Sigmoid colon (tissue), 6 donors: ENCODE measurements at regions not wholly inside any gene's neighbourhood (a gene's known extent, or its start where the extent isn't known, plus 50 kb on each side); places are given as distances from the start of the nearest gene placed in this dataset.

ENCODE experiments used
- DNase-seq: peaks from one replicate; pipeline ENCODE4 v3.0.0-alpha.2; 2019
- H3K27ac ChIP-seq, 4 donors: fragments of 200-600 bp; sonication (generic); one replicate each; pipeline ENCODE4 v1.5.1; 2016 to 2019; ENCODE audit warnings: mild to moderate bottlenecking in 1 of 4
- H3K27me3 ChIP-seq, 3 donors: fragments of 200-600 bp; sonication (generic); one replicate each; pipeline ENCODE4 v1.5.1; 2019; ENCODE audit warnings: mild to moderate bottlenecking in 1 of 3
- H3K36me3 ChIP-seq, 4 donors: fragments of 200-600 bp; sonication (generic); one replicate each; pipeline ENCODE4 v1.5.1; 2016 to 2019
- H3K4me1 ChIP-seq, 4 donors: fragments of 200-600 bp; sonication (generic); one replicate each; pipeline ENCODE4 v1.5.1; 2017 to 2019
- H3K4me3 ChIP-seq, 4 donors: fragments of 200-600 bp; sonication (generic); one replicate each; pipeline ENCODE4 v1.5.1; 2017 to 2019; ENCODE audit warnings: mild to moderate bottlenecking in 2 of 4, moderate library complexity in 1 of 4
- H3K9me3 ChIP-seq, 4 donors: fragments of 200-600 bp in 3 of 4; sonication (generic) in 3 of 4; one replicate each; pipeline versions ENCODE4 v1.5.1 to v1.6.1; 2013 to 2019
- CTCF ChIP-seq, 4 experiments: fragments of 450-650 bp in 3 of 4; fragments of 200-600 bp in 1 of 4; IDR thresholded peaks; one replicate each; pipeline ENCODE4 v1.5.1; 2016 to 2019; ENCODE audit warnings: antibody characterized with exemption in 4 of 4, mild to moderate bottlenecking in 3 of 4, moderate library complexity in 2 of 4
- EP300 ChIP-seq, 4 donors: sonication (generic); formaldehyde crosslinking; IDR thresholded peaks; one replicate each; pipeline ENCODE4 v1.6.1; 2017; ENCODE audit warnings: antibody characterized with exemption in 4 of 4
- POLR2A ChIP-seq, 2 donors: fragments of 450-650 bp; IDR thresholded peaks; one replicate each; pipeline ENCODE4 v1.6.1; 2016; ENCODE audit warnings: antibody characterized with exemption in 2 of 2, mild to moderate bottlenecking in 2 of 2, moderate library complexity in 2 of 2
- POLR2AphosphoS5 ChIP-seq, 4 donors: sonication (generic); formaldehyde crosslinking; IDR thresholded peaks; one replicate each; pipeline ENCODE4 v1.6.1; 2017; ENCODE audit warnings: antibody characterized with exemption in 4 of 4
- WGBS, 2 donors: extraction: QIAGEN DNeasy Blood & Tissue Kit; methylation state at CpG; one replicate each; pipeline ENCODE4 v1.1.7; 2013; 5-methylcytosine and 5-hydroxymethylcytosine counted together
- intact Hi-C: fragments of 100-400 bp; cut with DNase I; formaldehyde crosslinking; loops from one replicate; pipeline ENCODE4 v1.15.1; 2023
- donor health status: healthy with polysubstance abuse.
- donor health status: healthy.

- Histone ChIP-seq H3K36me3 (no peaks in the 10 kb centered on the region), H3K4me1 (no peaks in the 10 kb centered on the region), H3K4me3 (no peak overlapping the region), H3K9me3 (no peaks in the 10 kb centered on the region), H3K27ac (no peak overlapping the region), H3K27me3 (no peaks in the 10 kb centered on the region)
- intact Hi-C loops: no loop called here
- WGBS, 2 donors: 83 to 89% methylated on average over 5 of the region's 5 CpGs
- TF ChIP-seq POLR2A (IDR thresholded peaks at IDR 0.05) (no peak), EP300 (IDR thresholded peaks at IDR 0.05) (no peak), CTCF (IDR thresholded peaks at IDR 0.05) (no peak), POLR2AphosphoS5 (IDR thresholded peaks at IDR 0.05) (no peak)
- DNase-seq: no peak
These were observed 793.5 kb downstream of the OLFM4 start for GRCh38 chr13:53822136-53822535.

GRCh38 chr13:53839461-53839860 is 810.8 kb downstream of the OLFM4 start:
- Histone ChIP-seq H3K9me3 (peaks cover 0 to 4% (median 0%) of the 10 kb centered on the region in 4 donors), H3K4me3 (no peak overlapping the region), H3K36me3 (no peaks in the 10 kb centered on the region), H3K27me3 (no peaks in the 10 kb centered on the region), H3K27ac (no peak overlapping the region), H3K4me1 (no peaks in the 10 kb centered on the region)
- intact Hi-C loops: no loop called here
- TF ChIP-seq POLR2AphosphoS5 (IDR thresholded peaks at IDR 0.05) (no peak), CTCF (IDR thresholded peaks at IDR 0.05) (no peak), EP300 (IDR thresholded peaks at IDR 0.05) (no peak), POLR2A (IDR thresholded peaks at IDR 0.05) (no peak)
- no peak for DNase-seq

- no peaks in the 10 kb centered on the region for H3K27me3 ChIP-seq
- H3K9me3 ChIP-seq: peaks cover 0 to 3% (median under 1%) of the 10 kb centered on the region in 4 donors
- no peak overlapping the region for H3K4me3 ChIP-seq
- WGBS, 2 donors: 37 to 70% methylated on average over 6 of the region's 6 CpGs
- DNase-seq: no peak
- no peak for TF ChIP-seq POLR2AphosphoS5 (IDR thresholded peaks at IDR 0.05)
- no peak for TF ChIP-seq POLR2A (IDR thresholded peaks at IDR 0.05)
- TF ChIP-seq CTCF (IDR thresholded peaks at IDR 0.05): no peak
- no peak for TF ChIP-seq EP300 (IDR thresholded peaks at IDR 0.05)
- H3K4me1 ChIP-seq: no peaks in the 10 kb centered on the region
- intact Hi-C loops: no loop called here
- H3K27ac ChIP-seq: no peak overlapping the region
- H3K36me3 ChIP-seq: no peaks in the 10 kb centered on the region
These were observed 816.0 kb downstream of the OLFM4 start for GRCh38 chr13:53844473-53845146.

GRCh38 chr13:53847502-53847901 is 818.9 kb downstream of the OLFM4 start:
- Histone ChIP-seq H3K27me3 (no peaks in the 10 kb centered on the region), H3K4me3 (no peak overlapping the region), H3K27ac (no peak overlapping the region), H3K36me3 (no peaks in the 10 kb centered on the region), H3K4me1 (no peaks in the 10 kb centered on the region), H3K9me3 (peaks cover 0 to 3% (median 0%) of the 10 kb centered on the region in 4 donors)
- DNase-seq: no peak
- intact Hi-C loops: no loop called here
- WGBS, 2 donors: 79 to 83% methylated on average over 2 of the region's 2 CpGs
- TF ChIP-seq EP300 (IDR thresholded peaks at IDR 0.05): no peak
- no peak for TF ChIP-seq CTCF (IDR thresholded peaks at IDR 0.05)
- no peak for TF ChIP-seq POLR2A (IDR thresholded peaks at IDR 0.05)
- no peak for TF ChIP-seq POLR2AphosphoS5 (IDR thresholded peaks at IDR 0.05)
